ENCODE measurements at regions not wholly inside any gene's neighbourhood (a gene's known extent, or its start where the extent isn't known, plus 50 kb on each side); places are given as distances from the start of the nearest gene placed in this dataset.
"Not testable (repeated sequence)": the region's sequence is repeated elsewhere in the genome, so short reads cannot be mapped to it uniquely, and the experiment has no call there.

- no peak for DNase-seq
Measured at GRCh38 chr13:79906345-79906744, 425.4 kb downstream of the NDFIP2 start.

- no peak for DNase-seq
Measured at GRCh38 chr13:79905018-79905417, 424.1 kb downstream of the NDFIP2 start.

GRCh38 chr13:79904581-79904980, 423.6 kb downstream of the NDFIP2 start:
- no peak for DNase-seq

GRCh38 chr13:79901336-79901735, 420.4 kb downstream of the NDFIP2 start:
- DNase-seq = no peak

- no peak for DNase-seq
Measured at GRCh38 chr13:79900356-79900755, 419.4 kb downstream of the NDFIP2 start.

GRCh38 chr13:79898996-79899395, 418.0 kb downstream of the NDFIP2 start:
- no peak for DNase-seq

- no peak for DNase-seq
Measured at GRCh38 chr13:79898202-79898826, 417.4 kb downstream of the NDFIP2 start.

- DNase-seq = no peak
Measured at GRCh38 chr13:79896851-79897250, 415.9 kb downstream of the NDFIP2 start.

GRCh38 chr13:79895416-79895815, 414.5 kb downstream of the NDFIP2 start:
- no peak for DNase-seq

- DNase-seq = not testable (repeated sequence)
Measured at GRCh38 chr13:79887278-79887677, 406.3 kb downstream of the NDFIP2 start.

GRCh38 chr13:79886601-79887000, 405.6 kb downstream of the NDFIP2 start:
- no peak for DNase-seq

GRCh38 chr13:79884890-79885289, 403.9 kb downstream of the NDFIP2 start:
- no peak for DNase-seq

GRCh38 chr13:79883216-79883615, 402.3 kb downstream of the NDFIP2 start:
- no peak for DNase-seq

GRCh38 chr13:79880818-79881217, 399.9 kb downstream of the NDFIP2 start:
- DNase-seq = no peak

GRCh38 chr13:79874396-79875360, 393.7 kb downstream of the NDFIP2 start:
- no peak for DNase-seq

- DNase-seq = no peak
Measured at GRCh38 chr13:79871594-79871993, 390.6 kb downstream of the NDFIP2 start.

GRCh38 chr13:79870766-79871165, 389.8 kb downstream of the NDFIP2 start:
- no peak for DNase-seq

GRCh38 chr13:79870123-79870522, 389.2 kb downstream of the NDFIP2 start:
- DNase-seq = no peak

- no peak for DNase-seq
Measured at GRCh38 chr13:79869326-79869725, 388.4 kb downstream of the NDFIP2 start.

GRCh38 chr13:79867254-79867653, 386.3 kb downstream of the NDFIP2 start:
- DNase-seq = no peak

GRCh38 chr13:79866436-79866835, 385.5 kb downstream of the NDFIP2 start:
- no peak for DNase-seq

- no peak for DNase-seq
Measured at GRCh38 chr13:79862515-79862914, 381.6 kb downstream of the NDFIP2 start.

GRCh38 chr13:79861731-79862130, 380.8 kb downstream of the NDFIP2 start:
- DNase-seq = no peak

- DNase-seq = no peak
Measured at GRCh38 chr13:79860791-79861190, 379.8 kb downstream of the NDFIP2 start.

All from activated effector memory CD4-positive, alpha-beta T cell treated with anti-CD3 and anti-CD28 coated beads, Interleukin-2, amount 50 U/mL, for 16 hours (primary cell).